RWPE2 (cell line): ENCODE measurements at regions not wholly inside any gene's neighbourhood (a gene's known extent, or its start where the extent isn't known, plus 50 kb on each side); places are given as distances from the start of the nearest gene placed in this dataset.

Source experiments
- ATAC-seq: fragments of 200-7000 bp; cut with Tn5 transposase; 3 replicates; pipeline ENCODE4 v1.9.1; 2021; ENCODE audit warnings: low read depth
- DNase-seq: peaks from one replicate; pipeline ENCODE4 v3.0.0-alpha.2; 2020; ENCODE audit warnings: low spot score
- H3K27ac ChIP-seq: fragments of 450-650 bp; 2 replicates; pipeline ENCODE4 v1.5.1; 2017; ENCODE audit warnings: mild to moderate bottlenecking; ENCODE audit not compliant: poor library complexity, severe bottlenecking
- H3K27me3 ChIP-seq: fragments of 250-450 bp; sonication (Bioruptor Pico); 2 replicates; pipeline ENCODE4 v1.5.1; 2021; ENCODE audit warnings: mild to moderate bottlenecking, moderate library complexity; ENCODE audit not compliant: insufficient read depth, poor library complexity, severe bottlenecking
- H3K36me3 ChIP-seq: fragments of 250-450 bp; sonication (Bioruptor Pico); 2 replicates; pipeline ENCODE4 v1.5.1; 2020; ENCODE audit warnings: low read depth, mild to moderate bottlenecking, moderate library complexity
- H3K4me1 ChIP-seq: fragments of 250-450 bp; sonication (Bioruptor Pico); 2 replicates; pipeline ENCODE4 v1.5.1; 2021; ENCODE audit warnings: mild to moderate bottlenecking, moderate library complexity; ENCODE audit not compliant: insufficient read depth, poor library complexity, severe bottlenecking
- H3K4me3 ChIP-seq: fragments of 250-450 bp; sonication (Bioruptor Pico); 2 replicates; pipeline ENCODE4 v1.5.1; 2021; ENCODE audit warnings: mild to moderate bottlenecking, moderate library complexity; ENCODE audit not compliant: severe bottlenecking
- H3K9me3 ChIP-seq: fragments of 250-450 bp; sonication (Bioruptor Pico); 2 replicates; pipeline ENCODE4 v1.5.1; 2021; ENCODE audit warnings: mild to moderate bottlenecking, moderate library complexity; ENCODE audit not compliant: severe bottlenecking
- CTCF ChIP-seq: fragments of 450-650 bp; IDR thresholded peaks from one replicate; pipeline ENCODE4 v1.5.1; 2017; ENCODE audit warnings: mild to moderate bottlenecking, moderate library complexity; ENCODE audit not compliant: poor library complexity, severe bottlenecking

DNA sequence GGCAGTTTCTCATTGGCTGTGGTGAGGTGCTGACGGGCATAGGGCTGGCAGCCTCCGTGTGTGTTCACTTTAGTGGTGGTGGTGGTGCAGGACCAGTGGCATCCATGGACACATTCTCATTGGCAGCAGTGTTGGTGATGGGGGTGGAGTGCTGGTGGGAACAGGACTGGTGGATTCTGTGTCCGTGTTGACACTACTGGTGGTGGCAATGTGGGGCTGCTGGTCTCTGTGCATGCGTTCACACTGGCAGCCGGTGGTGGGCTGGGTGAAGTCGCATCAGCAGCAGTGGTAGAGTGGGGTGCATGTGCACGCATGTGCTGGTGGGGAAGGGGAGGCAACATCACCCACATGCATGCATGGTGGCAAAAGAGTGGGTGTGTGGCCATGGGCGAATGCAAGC is 1471.4 kb upstream of the PCDH20 start:
- H3K27me3 ChIP-seq, result no peaks in the 10 kb centered on the region

GRCh38 chr13:62879071-62879470 is 1463.4 kb upstream of the PCDH20 start:
- no peak overlapping the region for H3K4me3 ChIP-seq
- no peak overlapping the region for H3K27ac ChIP-seq

More for the DNA sequence above, 1471.4 kb upstream of the PCDH20 start:
- Histone ChIP-seq H3K4me3 (no peak overlapping the region), H3K36me3 (no peaks in the 10 kb centered on the region), H3K27ac (no peak overlapping the region), H3K4me1 (no peaks in the 10 kb centered on the region), H3K9me3 (no peaks in the 10 kb centered on the region)
- TF ChIP-seq CTCF, result no peak
- ATAC-seq (no peak), DNase-seq (no peak)

DNA sequence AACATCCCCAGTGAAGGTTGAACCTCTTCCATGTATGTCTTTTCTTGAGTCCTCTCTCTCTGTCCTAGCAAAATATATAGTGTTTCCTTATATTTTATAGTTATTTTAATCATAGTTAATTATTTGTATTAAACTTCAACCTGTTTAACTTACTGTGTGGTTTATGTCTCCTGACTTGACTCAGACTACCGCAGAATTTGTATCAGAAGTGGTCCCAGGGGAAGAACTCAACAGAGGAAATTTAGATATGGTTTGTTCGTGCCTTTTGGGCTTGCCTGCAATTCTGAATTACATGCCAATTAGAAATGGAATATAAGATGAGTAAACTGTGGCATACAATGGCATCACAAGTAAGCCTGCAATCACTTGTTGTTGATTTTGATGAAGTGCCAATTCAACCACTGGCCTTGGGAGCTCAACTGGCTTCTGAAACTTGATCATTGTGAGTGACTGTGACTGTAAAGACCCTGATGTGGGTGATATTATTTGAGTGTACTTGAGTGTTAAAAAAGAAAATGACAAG is 1459.5 kb upstream of the PCDH20 start:
- H3K27me3 ChIP-seq, result no peaks in the 10 kb centered on the region
- TF ChIP-seq CTCF, result no peak
- no peak overlapping the region for H3K27ac ChIP-seq
- H3K9me3 ChIP-seq, result no peaks in the 10 kb centered on the region
- no peak for ATAC-seq
- no peak for DNase-seq
- H3K4me1 ChIP-seq, result no peaks in the 10 kb centered on the region
- no peak overlapping the region for H3K4me3 ChIP-seq
- H3K36me3 ChIP-seq, result no peaks in the 10 kb centered on the region

More at GRCh38 chr13:62879071-62879470, 1463.4 kb upstream of the PCDH20 start:
- ATAC-seq (no peak), DNase-seq (no peak)
- Histone ChIP-seq H3K27me3 (no peaks in the 10 kb centered on the region), H3K4me1 (no peaks in the 10 kb centered on the region), H3K36me3 (no peaks in the 10 kb centered on the region), H3K9me3 (no peaks in the 10 kb centered on the region)
- TF ChIP-seq CTCF, result no peak

DNA sequence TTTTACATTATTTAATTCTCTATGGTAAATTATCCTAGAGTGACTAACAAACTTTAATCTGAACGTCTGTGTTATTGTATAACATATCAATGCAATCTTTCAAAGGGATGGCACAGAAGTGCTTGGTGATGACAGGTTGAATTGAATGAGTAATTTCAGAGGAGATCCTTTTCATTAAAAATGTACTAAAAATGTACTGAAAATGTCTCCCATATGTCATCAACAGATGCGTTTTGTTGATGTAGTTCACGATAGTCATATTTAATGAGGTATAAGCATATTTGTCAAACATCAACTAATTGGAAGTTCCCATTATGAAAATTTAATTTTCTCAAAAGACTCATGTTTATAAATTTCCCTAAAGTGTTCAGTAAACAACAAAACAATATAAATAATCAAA is 1434.7 kb upstream of the PCDH20 start:
- no peak for TF ChIP-seq CTCF
- Histone ChIP-seq H3K36me3 (no peaks in the 10 kb centered on the region), H3K4me3 (no peak overlapping the region), H3K4me1 (no peaks in the 10 kb centered on the region), H3K9me3 (no peaks in the 10 kb centered on the region), H3K27ac (no peak overlapping the region), H3K27me3 (no peaks in the 10 kb centered on the region)
- DNase-seq (no peak), ATAC-seq (no peak)

GRCh38 chr13:62847520-62847919 is 1431.9 kb upstream of the PCDH20 start:
- no peaks in the 10 kb centered on the region for H3K9me3 ChIP-seq
- H3K27me3 ChIP-seq, result no peaks in the 10 kb centered on the region
- no peak for DNase-seq
- no peak for ATAC-seq
- H3K36me3 ChIP-seq, result no peaks in the 10 kb centered on the region
- no peak overlapping the region for H3K27ac ChIP-seq
- H3K4me3 ChIP-seq, result no peak overlapping the region
- H3K4me1 ChIP-seq, result no peaks in the 10 kb centered on the region
- TF ChIP-seq CTCF, result no peak
